HepG2 (cell line): ENCODE measurements at regions not wholly inside any gene's neighbourhood (a gene's known extent, or its start where the extent isn't known, plus 50 kb on each side); places are given as distances from the start of the nearest gene placed in this dataset.

ENCODE experiments used
- ATAC-seq: fragments of 200-7000 bp; cut with Tn5 transposase; 3 replicates; pipeline ENCODE4 v1.9.1; 2020; ENCODE audit warnings: mild to moderate bottlenecking, moderate library complexity
- BruUV-seq: library from RNA; stranded (reverse); fragments of 400-500 nt; replicated peaks from 2 replicates; lab custom pipeline; 2021; lab: Mats Ljungman, UMichigan
- CTCF ChIA-PET: fragments of 300-600 bp; formaldehyde crosslinking; extraction: SDS; loops from one replicate; lab custom pipeline; 2021; ENCODE audit warnings: low total read pairs, inconsistent platforms, low intra/inter-chr PET ratio; lab: Yijun Ruan, JAX
- POLR2A ChIA-PET: fragments of 350-600 bp; sonication (Branson Sonifier 250); formaldehyde crosslinking; loops from one replicate; lab custom pipeline; 2020; ENCODE audit warnings: antibody characterized with exemption, inconsistent platforms; lab: Yijun Ruan, JAX
- DNase-seq: peaks from one replicate; pipeline ENCODE4 v3.0.0-alpha.2; 2015; ENCODE audit warnings: low spot score
- FAIRE-seq: peaks from 3 replicates; lab custom pipeline; 2011; peaks lifted over from hg19 to GRCh38; lab: Jason Lieb, UNC
- H2AFZ ChIP-seq: one replicate; pipeline ENCODE4 v1.6.1; 2011; ENCODE audit warnings: low read length, inconsistent platforms
- H3K27ac ChIP-seq: fragments of 300-600 bp; 3 replicates; pipeline ENCODE4 v1.8.0; 2011; ENCODE audit warnings: mixed run types, mild to moderate bottlenecking, mixed read lengths, low read length, inconsistent platforms; ENCODE audit not compliant: insufficient read depth; ENCODE audit errors: extremely low read length
- H3K27me3 ChIP-seq, 2 experiments: fragments of 200-600 bp in 1 of 2; 2 replicates in 1 of 2; 3 replicates in 1 of 2; pipeline versions ENCODE4 v1.6.0 to v1.8.0; 2011; ENCODE audit warnings: low read length in 2 of 2, mild to moderate bottlenecking in 2 of 2, moderate library complexity in 2 of 2, inconsistent platforms in 1 of 2; ENCODE audit not compliant: insufficient read depth in 2 of 2, control insufficient read depth in 1 of 2
- H3K36me3 ChIP-seq, 2 experiments: fragments of 200-600 bp in 1 of 2; replicated peaks in 1 of 2; 2 replicates in 1 of 2; 3 replicates in 1 of 2; pipeline versions ENCODE4 v1.5.1 to v1.8.0; 2011; ENCODE audit warnings: low read length in 2 of 2, inconsistent platforms in 1 of 2; ENCODE audit not compliant: insufficient read depth in 2 of 2, control insufficient read depth in 1 of 2
- H3K4me1 ChIP-seq: 2 replicates; pipeline ENCODE4 v1.5.1; 2012; ENCODE audit warnings: low read length, inconsistent platforms; ENCODE audit not compliant: insufficient read depth
- H3K4me2 ChIP-seq: 2 replicates; pipeline ENCODE4 v1.6.0; 2011; ENCODE audit warnings: low read depth, low read length, inconsistent platforms
- H3K4me3 ChIP-seq, 3 experiments: fragments of 200-600 bp in 1 of 3; sonication (generic), shearing (Covaris generic) in 1 of 3; replicated peaks in 1 of 3; 2 replicates each; pipeline ENCODE4 v1.5.1; 2011 to 2016; ENCODE audit warnings: low read length in 3 of 3, inconsistent platforms in 2 of 3, low read depth in 2 of 3, mild to moderate bottlenecking in 2 of 3, control low read depth in 1 of 3, mixed read lengths in 1 of 3; ENCODE audit not compliant: insufficient read depth in 1 of 3
- H3K79me2 ChIP-seq: one replicate; pipeline ENCODE4 v1.6.1; 2011; ENCODE audit warnings: low read length, inconsistent platforms; ENCODE audit not compliant: insufficient read depth
- H3K9ac ChIP-seq: 2 replicates; pipeline ENCODE4 v1.6.0; 2011; ENCODE audit warnings: mild to moderate bottlenecking, low read depth, low read length, inconsistent platforms; ENCODE audit not compliant: insufficient read depth
- H3K9me3 ChIP-seq: 2 replicates; pipeline ENCODE4 v1.5.1; 2012; ENCODE audit warnings: mild to moderate bottlenecking, low read length
- H4K20me1 ChIP-seq: 2 replicates; pipeline ENCODE4 v1.6.0; 2011; ENCODE audit warnings: inconsistent platforms, mild to moderate bottlenecking, low read length, moderate library complexity; ENCODE audit not compliant: insufficient read depth
- CERS6 ChIP-seq: sonication (generic); formaldehyde crosslinking; IDR thresholded peaks from 2 replicates; pipeline ENCODE4 v1.5.0; 2020; ENCODE audit warnings: missing genetic modification reagents
- HMG20A ChIP-seq: IDR thresholded peaks from 2 replicates; pipeline ENCODE4 v1.6.1; 2016; ENCODE audit warnings: borderline replicate concordance
- HNF1B ChIP-seq: sonication (generic); formaldehyde crosslinking; IDR thresholded peaks from 2 replicates; pipeline ENCODE4 v1.5.1; 2020; ENCODE audit warnings: mild to moderate bottlenecking, moderate library complexity, missing genetic modification reagents
- HNRNPLL ChIP-seq: fragments of 200-400 bp; formaldehyde crosslinking; IDR thresholded peaks from 2 replicates; pipeline ENCODE4 v1.6.1; 2017; ENCODE audit warnings: mild to moderate bottlenecking, low read depth, low read length; ENCODE audit not compliant: poor library complexity, severe bottlenecking
- KAT7 ChIP-seq: IDR thresholded peaks from 2 replicates; pipeline ENCODE4 v1.6.1; 2018; ENCODE audit warnings: borderline replicate concordance, missing compliant biosample characterization
- MLXIP ChIP-seq: sonication (generic); formaldehyde crosslinking; IDR thresholded peaks from 2 replicates; pipeline ENCODE4 v1.9.0; 2021; ENCODE audit warnings: missing genetic modification reagents, borderline replicate concordance
- NAIF1 ChIP-seq: sonication (generic); formaldehyde crosslinking; IDR thresholded peaks from 2 replicates; pipeline ENCODE4 v1.5.0; 2020; ENCODE audit warnings: mild to moderate bottlenecking, missing genetic modification reagents, borderline replicate concordance
- NCOA2 ChIP-seq: sonication (generic); formaldehyde crosslinking; IDR thresholded peaks from 2 replicates; pipeline ENCODE4 v1.8.0; 2022; ENCODE audit warnings: inconsistent platforms
- NFE2L2 ChIP-seq: fragments of 150-350 bp; IDR thresholded peaks from 2 replicates; pipeline ENCODE4 v1.6.1; 2014; ENCODE audit warnings: low read length
- SOX5 ChIP-seq: IDR thresholded peaks from 2 replicates; pipeline ENCODE4 v1.6.1; 2016; ENCODE audit warnings: borderline replicate concordance
- STAT5B ChIP-seq: sonication (generic); formaldehyde crosslinking; IDR thresholded peaks from 2 replicates; pipeline ENCODE4 v1.4.0; 2020; ENCODE audit warnings: missing genetic modification reagents
- ZKSCAN5 ChIP-seq: sonication (generic); formaldehyde crosslinking; IDR thresholded peaks from 2 replicates; pipeline ENCODE4 v1.5.1; 2020; ENCODE audit warnings: mild to moderate bottlenecking, missing genetic modification reagents
- ZMAT3 ChIP-seq: sonication (generic); formaldehyde crosslinking; conservative IDR thresholded peaks from 2 replicates; pipeline ENCODE4 v1.7.0; 2021; ENCODE audit warnings: missing genetic modification reagents
- ZNF292 ChIP-seq: sonication (generic); formaldehyde crosslinking; IDR thresholded peaks from 2 replicates; pipeline ENCODE4 v1.8.1; 2022; ENCODE audit warnings: mild to moderate bottlenecking, low read depth, missing genetic modification reagents, borderline replicate concordance
- ZNF329 ChIP-seq: sonication (generic); formaldehyde crosslinking; IDR thresholded peaks from 2 replicates; pipeline ENCODE4 v1.9.0; 2021; ENCODE audit warnings: low read depth, mild to moderate bottlenecking, missing genetic modification reagents
- ZNF446 ChIP-seq: sonication (generic); formaldehyde crosslinking; IDR thresholded peaks from 2 replicates; pipeline ENCODE4 v1.5.0; 2020; ENCODE audit warnings: mild to moderate bottlenecking, missing genetic modification reagents
- ZNF570 ChIP-seq: sonication (generic); formaldehyde crosslinking; IDR thresholded peaks from 2 replicates; pipeline ENCODE4 v1.4.0; 2020; ENCODE audit warnings: mild to moderate bottlenecking, missing genetic modification reagents, borderline replicate concordance
- ZNF816 ChIP-seq: sonication (generic); formaldehyde crosslinking; IDR thresholded peaks from 2 replicates; pipeline ENCODE4 v1.8.0; 2022; ENCODE audit warnings: missing genetic modification reagents, mild to moderate bottlenecking, borderline replicate concordance
- ZNF879 ChIP-seq: sonication (generic); formaldehyde crosslinking; IDR thresholded peaks from 2 replicates; pipeline ENCODE4 v1.8.1; 2023; ENCODE audit warnings: missing genetic modification reagents
- WGBS: methylation state at CpG from one replicate; pipeline ENCODE4 v1.1.6; 2017; ENCODE audit warnings: low lambda C conversion rate; 5-methylcytosine and 5-hydroxymethylcytosine counted together
- in situ Hi-C: cut with HindIII; loops from 2 replicates; pipeline ENCODE4 v1.10.0; 2017; ENCODE audit warnings: low pct_unique_long_range_greater_than_20kb; ENCODE audit not compliant: extremely low pct_ligation_motif_present
- intact Hi-C: fragments of 100-400 bp; cut with micrococcal nuclease; formaldehyde crosslinking; loops from one replicate; pipeline ENCODE4 v1.10.0; 2022; ENCODE audit not compliant: unreplicated experiment
- TF ChIP-seq, protein P1 (sequence below): sonication (generic); formaldehyde crosslinking; IDR thresholded peaks from 2 replicates; pipeline ENCODE4 v1.8.0; 2022; ENCODE audit warnings: mild to moderate bottlenecking, missing genetic modification reagents, moderate library complexity

DNA sequence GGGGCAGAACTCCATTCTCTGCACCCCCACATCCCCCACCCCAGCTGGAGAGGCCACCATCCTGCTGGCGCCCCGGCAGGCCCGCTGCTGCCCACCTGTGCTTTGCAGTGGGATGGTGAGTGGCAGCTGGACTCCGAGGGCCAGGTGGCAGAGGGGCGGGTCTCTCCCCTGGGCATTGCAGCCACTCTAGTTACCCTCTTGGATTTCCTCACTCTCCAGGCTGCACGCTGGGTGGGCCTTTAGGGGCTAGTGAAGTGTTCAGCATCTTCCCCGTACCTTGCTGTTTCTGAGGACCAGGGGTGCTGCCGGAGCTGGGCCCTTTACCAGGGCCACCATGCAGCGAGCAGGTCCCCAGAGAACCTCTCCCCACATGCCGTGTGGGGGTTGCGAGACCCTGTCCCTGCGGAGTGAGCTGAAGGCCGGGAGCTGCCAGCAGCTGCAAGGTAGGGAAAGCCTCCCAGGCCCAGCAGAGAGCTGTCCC lies 88.4 kb upstream of the SH3PXD2B start (continued):
- no peak for TF ChIP-seq CERS6 (CRISPR knock-in tag)
- TF ChIP-seq, protein P1, sequence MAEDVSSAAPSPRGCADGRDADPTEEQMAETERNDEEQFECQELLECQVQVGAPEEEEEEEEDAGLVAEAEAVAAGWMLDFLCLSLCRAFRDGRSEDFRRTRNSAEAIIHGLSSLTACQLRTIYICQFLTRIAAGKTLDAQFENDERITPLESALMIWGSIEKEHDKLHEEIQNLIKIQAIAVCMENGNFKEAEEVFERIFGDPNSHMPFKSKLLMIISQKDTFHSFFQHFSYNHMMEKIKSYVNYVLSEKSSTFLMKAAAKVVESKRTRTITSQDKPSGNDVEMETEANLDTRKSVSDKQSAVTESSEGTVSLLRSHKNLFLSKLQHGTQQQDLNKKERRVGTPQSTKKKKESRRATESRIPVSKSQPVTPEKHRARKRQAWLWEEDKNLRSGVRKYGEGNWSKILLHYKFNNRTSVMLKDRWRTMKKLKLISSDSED (CRISPR knock-in tag), result no peak
- TF ChIP-seq NAIF1 (CRISPR knock-in tag), result no peak
- TF ChIP-seq HNF1B (CRISPR knock-in tag), result no peak
- TF ChIP-seq NFE2L2, result no peak
- no peak for TF ChIP-seq KAT7
- TF ChIP-seq ZNF816 (CRISPR knock-in tag), result no peak
- no peak for TF ChIP-seq ZNF446 (CRISPR knock-in tag)
- TF ChIP-seq ZNF292 (CRISPR knock-in tag), result no peak

DNA sequence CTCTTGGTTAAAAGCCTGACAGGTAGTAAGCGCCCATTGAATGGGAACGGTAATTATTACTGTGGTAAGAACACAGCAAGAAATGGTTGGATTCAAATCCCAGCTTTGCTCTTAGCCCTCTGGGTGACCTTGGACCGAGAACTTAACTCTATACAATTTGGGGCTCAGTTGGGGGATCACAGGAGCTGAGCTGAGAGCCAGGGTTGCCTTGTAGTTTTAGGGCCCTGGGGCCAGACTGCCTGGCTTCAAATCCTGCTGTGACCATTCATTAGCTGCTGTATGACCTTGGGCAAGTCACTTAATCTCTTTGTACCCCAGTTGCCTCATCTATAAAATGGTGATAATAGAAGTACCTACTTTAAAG lies 87.4 kb upstream of the SH3PXD2B start:
- POLR2A ChIA-PET, result no interaction called here
- TF ChIP-seq SOX5 (CRISPR knock-in tag), result no peak
- no peak for TF ChIP-seq ZNF570 (CRISPR knock-in tag)
- no peak for TF ChIP-seq MLXIP (CRISPR knock-in tag)
- TF ChIP-seq ZNF329, result no peak
- TF ChIP-seq ZNF879 (CRISPR knock-in tag), result no peak
- TF ChIP-seq STAT5B, result no peak
- no peak for TF ChIP-seq NCOA2 (CRISPR knock-in tag)
- TF ChIP-seq HMG20A, result no peak
- TF ChIP-seq ZKSCAN5 (CRISPR knock-in tag), result no peak
- TF ChIP-seq ZMAT3 (CRISPR knock-in tag), result no peak
- no peak for TF ChIP-seq HNRNPLL

More for the DNA sequence above, 87.4 kb upstream of the SH3PXD2B start:
- Histone ChIP-seq H3K4me2 (no peak overlapping the region), H3K4me1 (no peaks in the 10 kb centered on the region), H3K4me3 (no peak overlapping the region), H2AFZ (no peak overlapping the region), H3K27me3 (peaks cover 0 to 19% of the 10 kb centered on the region in 2 experiments; a peak in 3 of 5 replicates), H3K36me3 (no peaks in the 10 kb centered on the region), H3K27ac (no peak overlapping the region), H3K9me3 (no peaks in the 10 kb centered on the region), H3K79me2 (no peaks in the 10 kb centered on the region), H3K9ac (no peak overlapping the region), H4K20me1 (no peaks in the 10 kb centered on the region)
- BruUV-seq, result no TSS peak
- in situ Hi-C loops (no loop called here), intact Hi-C loops (no loop called here)
- CTCF ChIA-PET, result no interaction called here
- 31% methylated on average over 3 of the region's 3 CpGs for WGBS
- FAIRE-seq (no peak), DNase-seq (no peak), ATAC-seq (no peak)
